GOT3 (cell line): ENCODE measurements at regions not wholly inside any gene's neighbourhood (a gene's known extent, or its start where the extent isn't known, plus 50 kb on each side); places are given as distances from the start of the nearest gene placed in this dataset.
"Not testable (repeated sequence)": the region's sequence is repeated elsewhere in the genome, so short reads cannot be mapped to it uniquely, and the experiment has no call there.

Experiments
- DNase-seq: peaks from one replicate; lab custom pipeline; 2025; ENCODE audit warnings: mixed read lengths; lab: John Stamatoyannopoulos, UW

- not testable (repeated sequence) for DNase-seq
These were observed 450.7 kb downstream of the ZNF33B start for GRCh38 chr10:42187501-42188195.

GRCh38 chr10:42177793-42178689, 460.3 kb downstream of the ZNF33B start:
- not testable (repeated sequence) for DNase-seq

GRCh38 chr10:42177077-42177792, 461.1 kb downstream of the ZNF33B start:
- no peak for DNase-seq

DNA sequence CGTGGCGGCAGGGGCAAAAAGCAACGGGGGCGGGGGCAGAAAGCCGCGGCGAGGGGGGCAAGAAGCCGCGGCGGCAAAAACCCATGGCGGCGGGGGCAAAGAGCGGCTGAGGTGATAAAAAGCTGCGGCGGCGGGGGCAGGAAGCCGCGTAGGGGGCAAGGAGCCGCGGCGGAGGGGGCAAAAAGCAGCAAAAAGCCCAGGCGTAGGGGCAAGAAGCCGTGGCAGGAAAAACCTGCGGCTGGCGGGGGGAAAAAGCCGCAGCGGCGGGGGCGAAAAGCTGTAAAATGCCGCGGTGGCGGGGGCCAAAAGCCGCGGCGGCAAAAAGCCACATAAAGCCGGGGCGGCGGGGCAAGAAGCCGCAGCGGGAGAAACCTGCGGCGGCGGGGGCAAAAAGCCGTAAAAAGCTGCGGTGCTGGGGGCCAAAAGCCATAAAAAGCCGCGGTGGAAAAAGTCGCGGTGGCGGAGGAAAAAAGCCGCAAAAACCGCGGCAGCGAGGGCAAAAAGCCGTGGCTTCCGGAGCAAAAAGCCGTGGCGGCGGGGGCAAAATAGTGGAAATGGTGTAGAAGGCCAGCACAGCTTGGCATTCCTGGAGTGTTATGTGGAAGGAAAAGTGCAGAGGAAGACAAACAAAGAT, 487.8 kb downstream of the ZNF33B start:
- no peak for DNase-seq

GRCh38 chr10:42149722-42150427, 488.5 kb downstream of the ZNF33B start:
- no peak for DNase-seq

DNA sequence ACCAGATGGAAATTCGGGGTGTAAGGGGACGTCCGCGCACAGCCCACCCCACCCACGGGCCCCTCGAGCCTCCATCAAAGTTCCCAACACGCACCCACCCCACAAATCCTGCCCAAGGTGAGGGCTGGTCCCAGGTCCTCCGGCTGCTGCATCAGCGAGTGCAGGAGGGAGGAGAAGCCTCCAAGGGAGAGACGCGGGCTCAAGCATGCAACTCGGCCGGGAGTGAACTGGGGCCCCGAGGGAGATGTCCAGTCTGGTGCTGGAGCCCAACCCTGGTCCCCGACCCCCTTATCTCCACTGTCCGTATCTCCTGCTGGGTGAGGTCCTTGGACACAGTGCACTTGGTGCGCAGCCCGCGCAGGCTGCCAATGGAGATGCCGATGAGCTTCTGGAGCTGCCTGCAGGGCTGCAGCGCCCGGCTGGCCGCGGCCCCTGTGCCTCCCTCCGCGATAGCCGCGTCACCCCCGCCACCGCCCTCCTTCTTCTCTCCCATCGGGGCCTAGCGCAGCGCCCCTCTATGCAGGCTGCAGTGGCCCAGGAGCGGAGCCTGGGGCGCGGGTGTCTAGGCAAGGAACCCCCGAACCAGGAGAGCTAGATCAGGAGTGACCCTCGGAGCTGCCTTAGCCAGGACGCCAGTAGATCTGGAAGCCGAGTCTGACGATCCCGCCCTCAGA, 489.2 kb downstream of the ZNF33B start:
- no peak for DNase-seq

DNA sequence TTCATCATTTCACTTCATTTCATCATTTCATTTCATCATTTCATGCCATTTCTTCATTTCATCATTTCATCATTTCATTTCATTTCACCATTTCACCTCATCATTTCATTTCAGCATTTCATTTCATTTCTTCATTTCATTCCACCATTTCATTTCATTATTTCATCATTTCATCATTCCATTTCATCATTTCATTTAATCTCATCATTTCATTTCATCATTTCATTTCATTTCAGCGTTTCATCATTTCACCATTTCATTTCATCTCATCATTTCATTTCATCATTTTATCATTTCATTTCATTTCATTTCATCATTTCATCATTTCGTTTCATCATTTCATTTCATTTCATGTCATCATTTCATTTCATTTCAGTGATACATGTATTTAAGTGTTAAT, 492.2 kb downstream of the ZNF33B start:
- not testable (repeated sequence) for DNase-seq

DNA sequence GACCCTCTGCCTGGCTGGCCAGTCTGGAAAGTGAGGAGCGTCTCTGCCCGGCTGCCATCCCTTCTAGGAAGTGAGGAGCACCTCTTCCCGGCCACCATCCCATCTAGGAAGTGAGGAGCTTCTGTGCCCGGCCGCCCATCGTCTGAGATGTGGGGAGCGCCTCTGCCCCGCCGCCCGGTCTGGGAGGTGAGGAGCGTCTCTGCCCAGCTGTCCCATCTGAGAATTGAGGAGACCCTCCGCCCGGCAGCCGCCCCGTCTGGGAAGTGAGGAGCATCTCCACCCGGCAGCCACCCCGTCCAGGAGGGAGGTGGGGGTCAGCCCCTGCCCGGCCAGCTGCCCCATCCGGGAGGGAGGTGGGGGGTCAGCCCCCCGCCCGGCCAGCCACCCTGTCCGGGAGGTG, 500.3 kb downstream of the ZNF33B start:
- not testable (repeated sequence) for DNase-seq

GRCh38 chr10:42113158-42113450, 525.3 kb downstream of the ZNF33B start:
- no peak for DNase-seq

DNA sequence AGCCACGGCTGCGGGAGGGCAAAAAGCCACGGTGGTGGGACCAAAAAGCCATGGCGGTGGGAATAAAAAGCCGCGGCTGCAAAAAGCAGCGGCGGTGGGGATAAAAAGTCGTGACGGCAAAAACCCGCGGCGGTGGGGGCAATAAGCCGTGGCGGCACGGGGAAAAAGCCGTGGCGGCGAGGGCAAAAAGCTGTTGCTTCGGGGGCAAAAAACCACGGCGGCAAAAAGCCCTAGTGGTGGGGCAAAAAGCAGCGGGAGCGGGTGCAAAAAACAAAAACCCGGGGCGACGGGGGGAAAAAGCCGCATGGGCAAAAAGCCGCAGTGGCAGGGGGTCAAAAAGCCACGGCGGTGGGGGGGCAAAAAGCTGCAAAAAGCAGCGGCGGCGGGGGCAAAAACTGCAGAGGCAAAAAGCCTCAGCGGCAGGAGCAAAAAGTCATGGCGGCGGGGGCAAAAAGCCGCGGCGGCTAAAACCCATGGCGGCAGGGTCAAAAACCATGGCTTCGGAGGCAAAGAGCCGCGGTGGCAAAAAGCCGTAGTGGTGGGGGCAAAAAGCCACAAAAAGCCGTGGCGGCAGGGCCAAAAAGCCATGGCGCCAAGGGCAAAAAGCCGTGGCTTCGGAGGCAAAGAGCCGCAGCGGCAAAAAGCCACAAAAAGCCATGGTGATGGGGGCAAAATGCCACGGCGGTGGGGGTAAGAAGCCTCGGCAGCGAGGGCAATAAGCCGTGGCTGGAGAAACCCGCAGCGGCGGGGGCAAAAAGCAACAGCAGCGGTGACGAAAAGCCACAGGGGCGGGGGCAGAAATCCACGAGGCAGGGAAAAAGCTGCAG, 525.8 kb downstream of the ZNF33B start:
- no peak for DNase-seq

DNA sequence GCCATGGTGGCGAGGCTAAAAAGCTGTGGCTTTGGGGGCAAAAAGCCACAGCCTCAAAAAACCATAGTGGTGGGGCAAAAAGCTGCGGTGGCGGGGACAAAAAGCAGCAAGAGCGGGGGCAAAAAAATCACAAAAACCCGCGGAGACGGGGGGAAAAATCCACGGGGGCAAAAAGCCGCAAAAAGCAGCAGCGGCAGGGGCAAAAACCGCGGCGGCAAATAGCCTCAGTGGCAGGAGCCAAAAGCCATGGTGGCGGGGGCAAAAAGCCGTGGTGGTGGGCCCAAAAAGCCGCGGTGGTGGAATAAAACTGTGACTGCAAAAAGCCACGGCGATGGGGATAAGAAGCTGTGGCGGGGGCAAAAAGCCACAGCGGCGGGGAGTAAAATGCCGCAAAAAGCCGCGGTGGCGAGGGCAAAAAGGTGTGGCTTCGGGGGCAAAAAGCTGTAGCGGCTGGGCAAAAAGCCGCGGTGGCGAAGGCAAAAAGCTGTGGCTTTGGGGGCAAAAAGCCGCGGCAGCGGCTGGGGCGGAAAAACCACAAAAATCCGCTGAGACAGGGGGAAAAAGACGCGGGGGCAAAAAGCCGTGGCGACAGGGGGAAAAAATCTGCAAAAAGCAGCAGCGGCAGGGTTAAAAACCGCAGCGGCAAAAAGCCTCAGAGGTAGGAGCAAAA, 526.6 kb downstream of the ZNF33B start:
- DNase-seq, result no peak

- no peak for DNase-seq
These were observed 527.3 kb downstream of the ZNF33B start for GRCh38 chr10:42111076-42111475.
